Mononuclear cell (primary cell): ENCODE measurements at regions not wholly inside any gene's neighbourhood (a gene's known extent, or its start where the extent isn't known, plus 50 kb on each side); places are given as distances from the start of the nearest gene placed in this dataset.

Experiments
- H3K27me3 ChIP-seq: 2 replicates; pipeline ENCODE4 v1.6.0; 2011; ENCODE audit warnings: low read length, control low read depth; ENCODE audit not compliant: insufficient read depth
- H3K4me1 ChIP-seq: 2 replicates; pipeline ENCODE4 v1.5.1; 2011; ENCODE audit warnings: mild to moderate bottlenecking, low read length, control low read depth; ENCODE audit not compliant: insufficient read depth
- H3K4me3 ChIP-seq: 2 replicates; pipeline ENCODE4 v1.5.1; 2011; ENCODE audit warnings: mild to moderate bottlenecking, low read length, moderate library complexity
- H3K9me3 ChIP-seq: 2 replicates; pipeline ENCODE4 v1.5.1; 2011; ENCODE audit warnings: low read depth, mild to moderate bottlenecking, control low read depth, low read length

GRCh38 chr6:44539701-44540355 lies 152.3 kb downstream of the CDC5L start:
- no peaks in the 10 kb centered on the region for H3K9me3 ChIP-seq
- H3K4me1 ChIP-seq = no peaks in the 10 kb centered on the region
- H3K27me3 ChIP-seq = no peaks in the 10 kb centered on the region
- H3K4me3 ChIP-seq = no peak overlapping the region

- Histone ChIP-seq H3K27me3 (no peaks in the 10 kb centered on the region), H3K9me3 (no peaks in the 10 kb centered on the region), H3K4me3 (no peak overlapping the region), H3K4me1 (no peaks in the 10 kb centered on the region)
Measured at GRCh38 chr6:44540881-44541280, 153.4 kb downstream of the CDC5L start.

- H3K4me1 ChIP-seq = no peaks in the 10 kb centered on the region
Measured at GRCh38 chr6:44542401-44543116, 155.1 kb downstream of the CDC5L start.

GRCh38 chr6:44543664-44544063 lies 156.2 kb downstream of the CDC5L start:
- no peaks in the 10 kb centered on the region for H3K27me3 ChIP-seq
- no peak overlapping the region for H3K4me3 ChIP-seq
- no peaks in the 10 kb centered on the region for H3K9me3 ChIP-seq
- H3K4me1 ChIP-seq = no peaks in the 10 kb centered on the region

More at GRCh38 chr6:44542401-44543116, 155.1 kb downstream of the CDC5L start:
- Histone ChIP-seq H3K9me3 (no peaks in the 10 kb centered on the region), H3K27me3 (no peaks in the 10 kb centered on the region), H3K4me3 (no peak overlapping the region)

- H3K4me1 ChIP-seq = no peaks in the 10 kb centered on the region
- H3K4me3 ChIP-seq = no peak overlapping the region
- no peaks in the 10 kb centered on the region for H3K9me3 ChIP-seq
- no peaks in the 10 kb centered on the region for H3K27me3 ChIP-seq
Measured at GRCh38 chr6:44545224-44545623, 157.7 kb downstream of the CDC5L start.

GRCh38 chr6:44548319-44548718 lies 160.8 kb downstream of the CDC5L start:
- Histone ChIP-seq H3K9me3 (no peaks in the 10 kb centered on the region), H3K4me3 (no peak overlapping the region), H3K4me1 (no peaks in the 10 kb centered on the region), H3K27me3 (no peaks in the 10 kb centered on the region)

- H3K4me3 ChIP-seq = no peak overlapping the region
- H3K9me3 ChIP-seq = no peaks in the 10 kb centered on the region
- no peaks in the 10 kb centered on the region for H3K27me3 ChIP-seq
- H3K4me1 ChIP-seq = no peaks in the 10 kb centered on the region
Measured at GRCh38 chr6:44549516-44549915, 162.0 kb downstream of the CDC5L start.

GRCh38 chr6:44554194-44554593 lies 166.7 kb downstream of the CDC5L start:
- no peak overlapping the region for H3K4me3 ChIP-seq

GRCh38 chr6:44554861-44555260 lies 167.4 kb downstream of the CDC5L start:
- no peak overlapping the region for H3K4me3 ChIP-seq
- no peaks in the 10 kb centered on the region for H3K4me1 ChIP-seq
- H3K9me3 ChIP-seq = no peaks in the 10 kb centered on the region
- peaks cover 7% of the 10 kb centered on the region for H3K27me3 ChIP-seq

More at GRCh38 chr6:44554194-44554593, 166.7 kb downstream of the CDC5L start:
- Histone ChIP-seq H3K9me3 (no peaks in the 10 kb centered on the region), H3K27me3 (peaks cover under 1% of the 10 kb centered on the region), H3K4me1 (no peaks in the 10 kb centered on the region)

- peaks cover 8% of the 10 kb centered on the region for H3K27me3 ChIP-seq
- H3K4me3 ChIP-seq = no peak overlapping the region
- peaks cover under 1% of the 10 kb centered on the region for H3K4me1 ChIP-seq
- no peaks in the 10 kb centered on the region for H3K9me3 ChIP-seq
Measured at GRCh38 chr6:44556046-44556445, 168.5 kb downstream of the CDC5L start.

- Histone ChIP-seq H3K9me3 (no peaks in the 10 kb centered on the region), H3K4me1 (peaks cover 11% of the 10 kb centered on the region), H3K4me3 (no peak overlapping the region), H3K27me3 (peaks cover 16% of the 10 kb centered on the region)
Measured at GRCh38 chr6:44558024-44558831, 170.7 kb downstream of the CDC5L start.

- Histone ChIP-seq H3K4me1 (peaks cover 15% of the 10 kb centered on the region), H3K4me3 (no peak overlapping the region), H3K9me3 (no peaks in the 10 kb centered on the region), H3K27me3 (peaks cover 16% of the 10 kb centered on the region)
Measured at GRCh38 chr6:44558832-44559251, 171.3 kb downstream of the CDC5L start.

GRCh38 chr6:44559486-44560270 lies 172.2 kb downstream of the CDC5L start:
- peaks cover 16% of the 10 kb centered on the region for H3K27me3 ChIP-seq

GRCh38 chr6:44560458-44561059 lies 173.1 kb downstream of the CDC5L start:
- no peak overlapping the region for H3K4me3 ChIP-seq
- no peaks in the 10 kb centered on the region for H3K9me3 ChIP-seq
- H3K4me1 ChIP-seq = peaks cover 15% of the 10 kb centered on the region
- H3K27me3 ChIP-seq = peaks cover 16% of the 10 kb centered on the region

More at GRCh38 chr6:44559486-44560270, 172.2 kb downstream of the CDC5L start:
- H3K4me3 ChIP-seq = no peak overlapping the region
- peaks cover 15% of the 10 kb centered on the region for H3K4me1 ChIP-seq
- H3K9me3 ChIP-seq = no peaks in the 10 kb centered on the region
